H1 (cell line): ENCODE measurements at regions not wholly inside any gene's neighbourhood (a gene's known extent, or its start where the extent isn't known, plus 50 kb on each side); places are given as distances from the start of the nearest gene placed in this dataset.

Experiments used
- KDM1A ChIP-seq: fragments of 200-600, 300-600 bp; sonication (generic); IDR thresholded peaks from 2 replicates; pipeline ENCODE4 v1.7.1; 2016; ENCODE audit warnings: mild to moderate bottlenecking, low read length, borderline replicate concordance
- KDM4A ChIP-seq: IDR thresholded peaks from one replicate; pipeline ENCODE4 v1.7.1; 2012; ENCODE audit warnings: low read depth, mild to moderate bottlenecking, moderate library complexity, low read length, inconsistent platforms; ENCODE audit not compliant: severe bottlenecking
- SIN3A ChIP-seq, 2 experiments: IDR thresholded peaks in 1 of 2; conservative IDR thresholded peaks in 1 of 2; 2 replicates each; pipeline ENCODE4 v1.6.1; 2011 to 2012; ENCODE audit warnings: low read length in 2 of 2, improper control_type of control experiment in 1 of 2, low read depth in 1 of 2, mild to moderate bottlenecking in 1 of 2

GRCh38 chrX:40395102-40395501 lies 185.7 kb upstream of the ATP6AP2 start (continued):
- TF ChIP-seq SIN3A (conservative IDR thresholded peaks at IDR 0.05 in 1 of 2, IDR thresholded peaks at IDR 0.05 in 1 of 2; ENCODE audit: low read depth in 1 of 2, low read length in 2 of 2) (no peak), KDM4A (no peak), KDM1A (no peak)
